C4-2B (cell line): ENCODE measurements at regions not wholly inside any gene's neighbourhood (a gene's known extent, or its start where the extent isn't known, plus 50 kb on each side); places are given as distances from the start of the nearest gene placed in this dataset.

Source experiments
- CTCF ChIP-seq: fragments of 450-650 bp; conservative IDR thresholded peaks from 2 replicates; pipeline ENCODE4 v1.5.1; 2017; ENCODE audit warnings: mild to moderate bottlenecking
- ZFX ChIP-seq: fragments of 450-650 bp; IDR thresholded peaks from 2 replicates; pipeline ENCODE4 v1.6.1; 2017

DNA sequence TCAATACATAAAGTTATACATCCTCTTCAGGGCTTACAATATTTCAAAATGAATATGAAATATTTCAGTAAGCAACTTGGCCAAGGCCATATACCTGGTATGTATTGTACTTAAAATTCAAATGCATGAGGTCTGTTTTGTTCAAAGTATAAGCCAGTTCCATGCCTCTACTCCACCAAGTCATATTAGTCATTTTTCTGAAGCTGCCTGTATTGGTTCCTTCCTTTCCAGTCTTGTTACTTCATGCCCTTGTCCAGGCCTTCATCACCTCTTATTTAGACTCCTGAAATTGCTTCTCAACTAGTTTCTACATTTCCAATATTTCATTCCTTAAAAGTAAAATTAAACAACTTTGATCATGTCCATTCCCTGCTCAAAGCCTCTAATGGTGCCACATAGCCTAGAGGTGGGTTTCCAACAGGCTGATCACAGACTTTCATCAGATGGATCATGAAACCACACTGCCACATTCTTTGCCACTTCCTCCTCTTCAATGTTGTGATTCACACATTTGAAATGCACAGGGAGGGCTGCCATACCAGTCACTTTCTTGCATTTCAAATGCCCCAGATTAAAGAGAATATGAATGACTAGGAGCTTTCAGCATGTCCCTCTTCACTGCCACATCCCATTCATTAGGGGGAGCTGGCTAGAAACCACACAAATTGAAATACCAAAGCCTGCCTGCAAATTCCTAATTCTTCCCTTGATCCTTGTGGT is 424.1 kb upstream of the DACH1 start:
- no peak for TF ChIP-seq CTCF
- TF ChIP-seq ZFX, result no peak
